ENCODE measurements at regions not wholly inside any gene's neighbourhood (a gene's known extent, or its start where the extent isn't known, plus 50 kb on each side); places are given as distances from the start of the nearest gene placed in this dataset.

GRCh38 chr4:104979083-104979760 is 167.5 kb upstream of the TET2 start:
- intact Hi-C loops (cut with DNase I): no loop called here
- ATAC-seq (ENCODE audit: poor library complexity) (no peak), DNase-seq (no peak)

GRCh38 chr4:104983615-104984179 is 163.0 kb upstream of the TET2 start:
- DNase-seq: no peak
- intact Hi-C loops (cut with DNase I): no loop called here
- ATAC-seq (ENCODE audit: poor library complexity): no peak

- ATAC-seq (ENCODE audit: poor library complexity): no peak
- DNase-seq: no peak
Measured at GRCh38 chr4:104986306-104986705, 160.4 kb upstream of the TET2 start.

GRCh38 chr4:104989371-104989770 is 157.3 kb upstream of the TET2 start:
- intact Hi-C loops (cut with DNase I): no loop called here
- ATAC-seq (ENCODE audit: poor library complexity) (no peak), DNase-seq (no peak)

More at GRCh38 chr4:104986306-104986705, 160.4 kb upstream of the TET2 start:
- intact Hi-C loops (cut with DNase I): no loop called here

GRCh38 chr4:105002278-105002677 is 144.4 kb upstream of the TET2 start:
- ATAC-seq (ENCODE audit: poor library complexity): no peak
- DNase-seq: no peak
- intact Hi-C loops (cut with DNase I): no loop called here

- DNase-seq (no peak), ATAC-seq (ENCODE audit: poor library complexity) (no peak)
- intact Hi-C loops (cut with DNase I): no loop called here
Measured at GRCh38 chr4:105014234-105014633, 132.4 kb upstream of the TET2 start.

GRCh38 chr4:105014635-105015034 is 132.0 kb upstream of the TET2 start:
- peak; percentile 43 for ATAC-seq (ENCODE audit: poor library complexity)
- intact Hi-C loops (cut with DNase I): no loop called here
- no peak for DNase-seq

GRCh38 chr4:105015750-105016149 is 130.9 kb upstream of the TET2 start:
- intact Hi-C loops (cut with DNase I): no loop called here
- ATAC-seq (ENCODE audit: poor library complexity) (no peak), DNase-seq (no peak)

- intact Hi-C loops (cut with DNase I): no loop called here
- ATAC-seq (ENCODE audit: poor library complexity) (no peak), DNase-seq (no peak)
Measured at GRCh38 chr4:105022811-105023667, 123.6 kb upstream of the TET2 start.

- ATAC-seq (ENCODE audit: poor library complexity): no peak
- intact Hi-C loops (cut with DNase I): no loop called here
- DNase-seq: no peak
Measured at GRCh38 chr4:105023668-105024055, 123.0 kb upstream of the TET2 start.

- intact Hi-C loops (cut with DNase I): no loop called here
- DNase-seq (no peak), ATAC-seq (ENCODE audit: poor library complexity) (no peak)
Measured at GRCh38 chr4:105025263-105026017, 121.2 kb upstream of the TET2 start.

- intact Hi-C loops (cut with DNase I): no loop called here
- DNase-seq: no peak
- ATAC-seq (ENCODE audit: poor library complexity): no peak
Measured at GRCh38 chr4:105036991-105037390, 109.7 kb upstream of the TET2 start.

- no peak for ATAC-seq (ENCODE audit: poor library complexity)
- intact Hi-C loops (cut with DNase I): no loop called here
- no peak for DNase-seq
Measured at GRCh38 chr4:105042451-105042850, 104.2 kb upstream of the TET2 start.

- ATAC-seq (ENCODE audit: poor library complexity) (no peak), DNase-seq (no peak)
- intact Hi-C loops (cut with DNase I): no loop called here
Measured at GRCh38 chr4:105050896-105051295, 95.8 kb upstream of the TET2 start.

- DNase-seq (no peak), ATAC-seq (ENCODE audit: poor library complexity) (no peak)
- intact Hi-C loops (cut with DNase I): no loop called here
Measured at GRCh38 chr4:105057370-105058105, 89.1 kb upstream of the TET2 start.

- ATAC-seq (ENCODE audit: poor library complexity) (no peak), DNase-seq (no peak)
- intact Hi-C loops (cut with DNase I): no loop called here
Measured at GRCh38 chr4:105058177-105058812, 88.4 kb upstream of the TET2 start.

GRCh38 chr4:105059337-105059736 is 87.3 kb upstream of the TET2 start:
- intact Hi-C loops (cut with DNase I): no loop called here
- DNase-seq: no peak
- ATAC-seq (ENCODE audit: poor library complexity): no peak

- peak; percentile 48 for ATAC-seq (ENCODE audit: poor library complexity)
- DNase-seq: no peak
- intact Hi-C loops (cut with DNase I): no loop called here
Measured at GRCh38 chr4:105060628-105061027, 86.0 kb upstream of the TET2 start.

Data from Right ventricle myocardium superior (tissue), 1 donor.